ENCODE measurements at regions not wholly inside any gene's neighbourhood (a gene's known extent, or its start where the extent isn't known, plus 50 kb on each side); places are given as distances from the start of the nearest gene placed in this dataset.

GRCh38 chr13:106220211-106220610 lies 315.3 kb downstream of the EFNB2 start:
- H4K8ac ChIP-seq (ENCODE audit: extremely low read depth, insufficient read depth, low read length) = no peak overlapping the region
- H3K9me3 ChIP-seq (ENCODE audit: insufficient read depth in 2 of 2, low read depth in 1 of 2, low read length in 1 of 2) = no peaks in the 10 kb centered on the region
- ChIA-PET CTCF (ENCODE audit: partially characterized antibody) (no interaction called here), POLR2A (ENCODE audit: partially characterized antibody) (no interaction called here)
- no peak overlapping the region for H2BK20ac ChIP-seq (ENCODE audit: low read length)
- H3K4me2 ChIP-seq (ENCODE audit: insufficient read depth in 1 of 2, low read depth in 2 of 2, low read length in 2 of 2) = no peak overlapping the region
- no peaks in the 10 kb centered on the region for H3K36me3 ChIP-seq (ENCODE audit: control insufficient read depth in 2 of 4, insufficient read depth in 4 of 4, low read length in 3 of 4)
- H3K27me3 ChIP-seq (replicated peaks in 1 of 4; ENCODE audit: control insufficient read depth in 3 of 4, extremely low read depth in 1 of 4, insufficient read depth in 3 of 4, low read length in 3 of 4) = no peaks in the 10 kb centered on the region
- no peak overlapping the region for H2BK5ac ChIP-seq (ENCODE audit: low read depth, low read length)
- H2AFZ ChIP-seq (ENCODE audit: low read length) = no peak overlapping the region
- no peak overlapping the region for H3K27ac ChIP-seq (ENCODE audit: low read depth, low read length)
- no peaks in the 10 kb centered on the region for H3K79me2 ChIP-seq (ENCODE audit: control insufficient read depth in 1 of 2, insufficient read depth in 2 of 2, low read length in 2 of 2)
- H3K14ac ChIP-seq (ENCODE audit: insufficient read length) = no peak overlapping the region
- 94% methylated on average over 3 of the region's 3 CpGs; no CpG with 5 or more reads in 1 of the 2 experiments for WGBS, 2 experiments (ENCODE audit: extremely low coverage in 1 of 2, insufficient coverage in 1 of 2, insufficient read length in 1 of 2, insufficient replicate concordance in 2 of 2, low coverage in 1 of 2, low lambda C conversion rate in 2 of 2, missing lambda C conversion rate in 1 of 2)
- H2BK120ac ChIP-seq (replicated peaks; ENCODE audit: low read depth, low read length) = no peak overlapping the region
- H4K5ac ChIP-seq (ENCODE audit: insufficient read length, low read depth, low read length) = no peak overlapping the region
- H2BK15ac ChIP-seq (ENCODE audit: low read length) = no peak overlapping the region
- H3K56ac ChIP-seq (replicated peaks; ENCODE audit: insufficient read length, low read depth, low read length) = no peak overlapping the region
- no peak for DNase-seq (ENCODE audit: low read depth in 1 of 2, low spot score in 2 of 2)
- H3K79me1 ChIP-seq (ENCODE audit: low read depth, low read length) = no peaks in the 10 kb centered on the region
- H3K23me2 ChIP-seq (ENCODE audit: low read depth, low read length) = no peaks in the 10 kb centered on the region
- H3K4ac ChIP-seq (replicated peaks; ENCODE audit: insufficient read length, low read depth, low read length) = no peak overlapping the region
- H2BK12ac ChIP-seq (ENCODE audit: low read depth, low read length) = no peak overlapping the region
- H2AK5ac ChIP-seq (ENCODE audit: low read depth, low read length) = no peak overlapping the region
- H3K4me1 ChIP-seq (replicated peaks in 1 of 4; ENCODE audit: control insufficient read depth in 3 of 4, insufficient read depth in 4 of 4, low read length in 3 of 4) = no peaks in the 10 kb centered on the region
- H3K18ac ChIP-seq (ENCODE audit: extremely low read depth, low read length) = no peak overlapping the region
- H4K91ac ChIP-seq (replicated peaks; ENCODE audit: insufficient read length, low read length) = no peak overlapping the region
- FAIRE-seq = no peak
- no peaks in the 10 kb centered on the region for H4K20me1 ChIP-seq (replicated peaks in 1 of 2; ENCODE audit: control insufficient read depth in 1 of 2, insufficient read depth in 2 of 2, low read length in 2 of 2)
- no peak overlapping the region for H3K4me3 ChIP-seq (ENCODE audit: extremely low read depth in 1 of 4, insufficient read depth in 2 of 4, low read depth in 3 of 4, low read length in 4 of 4)
- H3K23ac ChIP-seq (ENCODE audit: insufficient read length) = no peak overlapping the region
- no peak overlapping the region for H3K9ac ChIP-seq (replicated peaks in 1 of 4; ENCODE audit: extremely low read depth in 1 of 4, low read depth in 3 of 4, low read length in 3 of 4)
- TF ChIP-seq POLR2AphosphoS5 (IDR thresholded peaks at IDR 0.05; ENCODE audit: low read depth, low read length) (no peak), SRF (IDR thresholded peaks at IDR 0.05; ENCODE audit: low read depth, low read length) (no peak), HDAC6 (IDR thresholded peaks at IDR 0.05; ENCODE audit: low read depth, low read length) (no peak), GABPA (IDR thresholded peaks at IDR 0.05; ENCODE audit: borderline replicate concordance, insufficient read depth, low read length) (no peak), KDM1A (IDR thresholded peaks at IDR 0.05; ENCODE audit: borderline replicate concordance, low read length) (no peak), RBBP5 (IDR thresholded peaks at IDR 0.05; ENCODE audit: borderline replicate concordance, low read depth, low read length) (no peak), CEBPB (IDR thresholded peaks at IDR 0.05; ENCODE audit: low read depth, low read length) (no peak), MAFK (IDR thresholded peaks at IDR 0.05; ENCODE audit: low read depth, low read length) (no peak), SIN3A (conservative IDR thresholded peaks at IDR 0.05 in 1 of 2, IDR thresholded peaks at IDR 0.05 in 1 of 2; ENCODE audit: low read depth in 1 of 2, low read length in 2 of 2) (no peak), CTCF (IDR thresholded peaks at IDR 0.05; ENCODE audit: control extremely low read depth in 1 of 3, insufficient read depth in 1 of 3, low read depth in 1 of 3, low read length in 3 of 3) (no peak), RFX5 (IDR thresholded peaks at IDR 0.05; ENCODE audit: borderline replicate concordance, low read depth, low read length) (no peak), ATF3 (IDR thresholded peaks at IDR 0.05; ENCODE audit: insufficient read depth, low read depth, low read length) (no peak)
